ENCODE measurements at regions not wholly inside any gene's neighbourhood (a gene's known extent, or its start where the extent isn't known, plus 50 kb on each side); places are given as distances from the start of the nearest gene placed in this dataset.

- no peak for TF ChIP-seq PATZ1 (CRISPR knock-in tag; IDR thresholded peaks at IDR 0.05; ENCODE audit: borderline replicate concordance)
- no peak for TF ChIP-seq TCF4 (CRISPR knock-in tag; IDR thresholded peaks at IDR 0.05; ENCODE audit: borderline replicate concordance)
- TF ChIP-seq SNAI2 (CRISPR knock-in tag; IDR thresholded peaks at IDR 0.05), result no peak
- TF ChIP-seq ZC3H10 (CRISPR knock-in tag; IDR thresholded peaks at IDR 0.05), result no peak
- TF ChIP-seq POU6F1 (CRISPR knock-in tag; IDR thresholded peaks at IDR 0.05; ENCODE audit: borderline replicate concordance, low read depth), result no peak
- no peak for TF ChIP-seq CREB5 (CRISPR knock-in tag; IDR thresholded peaks at IDR 0.05; ENCODE audit: low read depth)
- TF ChIP-seq ZNF70 (CRISPR knock-in tag; IDR thresholded peaks at IDR 0.05), result no peak
Observed at GRCh38 chr12:111025792-111026430, 105.5 kb upstream of the MYL2 start.
